ENCODE measurements at regions not wholly inside any gene's neighbourhood (a gene's known extent, or its start where the extent isn't known, plus 50 kb on each side); places are given as distances from the start of the nearest gene placed in this dataset.

GRCh38 chr14:86646125-86646524 is 1116.2 kb downstream of the FLRT2 start:
- Histone ChIP-seq H3K27me3 (ENCODE audit: control insufficient read depth, insufficient read depth, low read length) (no peaks in the 10 kb centered on the region), H3K4me3 (ENCODE audit: low read depth, low read length) (no peak overlapping the region), H3K36me3 (ENCODE audit: control insufficient read depth, insufficient read depth, low read length) (no peaks in the 10 kb centered on the region)
- no peak for TF ChIP-seq CTCF (IDR thresholded peaks at IDR 0.05; ENCODE audit: insufficient read depth, low read length, poor library complexity, severe bottlenecking)
- no peak for DNase-seq (ENCODE audit: low read depth)

- no peak for DNase-seq (ENCODE audit: low read depth)
- H3K36me3 ChIP-seq (ENCODE audit: control insufficient read depth, insufficient read depth, low read length): no peaks in the 10 kb centered on the region
- TF ChIP-seq CTCF (IDR thresholded peaks at IDR 0.05; ENCODE audit: insufficient read depth, low read length, poor library complexity, severe bottlenecking): no peak
- H3K4me3 ChIP-seq (ENCODE audit: low read depth, low read length): no peak overlapping the region
- H3K27me3 ChIP-seq (ENCODE audit: control insufficient read depth, insufficient read depth, low read length): no peaks in the 10 kb centered on the region
These were observed 1111.4 kb downstream of the FLRT2 start for GRCh38 chr14:86641310-86641709.

GRCh38 chr14:86640288-86640687 is 1110.3 kb downstream of the FLRT2 start:
- Histone ChIP-seq H3K4me3 (ENCODE audit: low read depth, low read length) (no peak overlapping the region), H3K27me3 (ENCODE audit: control insufficient read depth, insufficient read depth, low read length) (no peaks in the 10 kb centered on the region), H3K36me3 (ENCODE audit: control insufficient read depth, insufficient read depth, low read length) (no peaks in the 10 kb centered on the region)
- DNase-seq (ENCODE audit: low read depth): no peak
- TF ChIP-seq CTCF (IDR thresholded peaks at IDR 0.05; ENCODE audit: insufficient read depth, low read length, poor library complexity, severe bottlenecking): no peak

GRCh38 chr14:86639666-86640065 is 1109.7 kb downstream of the FLRT2 start:
- Histone ChIP-seq H3K36me3 (ENCODE audit: control insufficient read depth, insufficient read depth, low read length) (no peaks in the 10 kb centered on the region), H3K4me3 (ENCODE audit: low read depth, low read length) (no peak overlapping the region), H3K27me3 (ENCODE audit: control insufficient read depth, insufficient read depth, low read length) (no peaks in the 10 kb centered on the region)
- no peak for DNase-seq (ENCODE audit: low read depth)
- no peak for TF ChIP-seq CTCF (IDR thresholded peaks at IDR 0.05; ENCODE audit: insufficient read depth, low read length, poor library complexity, severe bottlenecking)

- H3K36me3 ChIP-seq (ENCODE audit: control insufficient read depth, insufficient read depth, low read length): no peaks in the 10 kb centered on the region
- DNase-seq (ENCODE audit: low read depth): no peak
- H3K27me3 ChIP-seq (ENCODE audit: control insufficient read depth, insufficient read depth, low read length): no peaks in the 10 kb centered on the region
- no peak overlapping the region for H3K4me3 ChIP-seq (ENCODE audit: low read depth, low read length)
- no peak for TF ChIP-seq CTCF (IDR thresholded peaks at IDR 0.05; ENCODE audit: insufficient read depth, low read length, poor library complexity, severe bottlenecking)
These were observed 1109.2 kb downstream of the FLRT2 start for GRCh38 chr14:86639146-86639545.

GRCh38 chr14:86627080-86627479 is 1097.1 kb downstream of the FLRT2 start:
- no peak for TF ChIP-seq CTCF (IDR thresholded peaks at IDR 0.05; ENCODE audit: insufficient read depth, low read length, poor library complexity, severe bottlenecking)
- no peaks in the 10 kb centered on the region for H3K36me3 ChIP-seq (ENCODE audit: control insufficient read depth, insufficient read depth, low read length)
- H3K27me3 ChIP-seq (ENCODE audit: control insufficient read depth, insufficient read depth, low read length): no peaks in the 10 kb centered on the region
- no peak for DNase-seq (ENCODE audit: low read depth)
- no peak overlapping the region for H3K4me3 ChIP-seq (ENCODE audit: low read depth, low read length)

All from kidney epithelial cell (primary cell).